Vagina (tissue), 2 donors: ENCODE measurements at regions not wholly inside any gene's neighbourhood (a gene's known extent, or its start where the extent isn't known, plus 50 kb on each side); places are given as distances from the start of the nearest gene placed in this dataset.

Source experiments
- POLR2A ChIP-seq, 2 donors: fragments of 450-650 bp; IDR thresholded peaks; one replicate each; pipeline ENCODE4 v1.6.1; 2017; ENCODE audit warnings: antibody characterized with exemption in 2 of 2, mild to moderate bottlenecking in 2 of 2, moderate library complexity in 2 of 2
- POLR2AphosphoS5 ChIP-seq, 2 donors: sonication (generic); formaldehyde crosslinking; IDR thresholded peaks; one replicate each; pipeline ENCODE4 v1.9.0; 2017; ENCODE audit warnings: antibody characterized with exemption in 2 of 2, mild to moderate bottlenecking in 2 of 2, low read depth in 1 of 2; ENCODE audit not compliant: insufficient read depth in 1 of 2
- TF ChIP-seq, protein P1 (sequence below), 3 experiments: fragments of 450-650 bp in 2 of 3; fragments of 200-600 bp in 1 of 3; sonication (generic) in 1 of 3; IDR thresholded peaks; one replicate each; pipeline ENCODE4 v1.5.1; 2017 to 2019; ENCODE audit warnings: antibody characterized with exemption in 3 of 3, mild to moderate bottlenecking in 2 of 3, moderate library complexity in 2 of 3

DNA sequence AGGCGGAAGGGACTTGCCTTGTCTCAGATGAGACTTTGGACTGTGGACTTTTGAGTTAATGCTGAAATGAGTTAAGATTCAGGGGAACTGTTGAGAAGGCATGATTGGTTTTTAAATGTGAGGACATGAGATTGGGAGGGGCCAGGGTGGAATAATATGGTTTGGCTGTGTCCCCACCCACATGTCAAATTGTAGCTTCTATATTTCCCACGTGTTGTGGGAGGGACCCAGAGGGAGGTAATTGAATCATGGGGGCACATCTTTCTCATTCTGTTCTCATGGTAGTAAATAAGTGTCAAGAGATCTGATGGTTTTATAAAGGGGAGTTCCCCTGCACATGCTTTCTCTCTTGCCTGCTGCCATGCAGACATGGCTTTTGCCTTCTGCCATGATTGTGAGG is 89.2 kb downstream of the CGGBP1 start:
- TF ChIP-seq, protein P1, sequence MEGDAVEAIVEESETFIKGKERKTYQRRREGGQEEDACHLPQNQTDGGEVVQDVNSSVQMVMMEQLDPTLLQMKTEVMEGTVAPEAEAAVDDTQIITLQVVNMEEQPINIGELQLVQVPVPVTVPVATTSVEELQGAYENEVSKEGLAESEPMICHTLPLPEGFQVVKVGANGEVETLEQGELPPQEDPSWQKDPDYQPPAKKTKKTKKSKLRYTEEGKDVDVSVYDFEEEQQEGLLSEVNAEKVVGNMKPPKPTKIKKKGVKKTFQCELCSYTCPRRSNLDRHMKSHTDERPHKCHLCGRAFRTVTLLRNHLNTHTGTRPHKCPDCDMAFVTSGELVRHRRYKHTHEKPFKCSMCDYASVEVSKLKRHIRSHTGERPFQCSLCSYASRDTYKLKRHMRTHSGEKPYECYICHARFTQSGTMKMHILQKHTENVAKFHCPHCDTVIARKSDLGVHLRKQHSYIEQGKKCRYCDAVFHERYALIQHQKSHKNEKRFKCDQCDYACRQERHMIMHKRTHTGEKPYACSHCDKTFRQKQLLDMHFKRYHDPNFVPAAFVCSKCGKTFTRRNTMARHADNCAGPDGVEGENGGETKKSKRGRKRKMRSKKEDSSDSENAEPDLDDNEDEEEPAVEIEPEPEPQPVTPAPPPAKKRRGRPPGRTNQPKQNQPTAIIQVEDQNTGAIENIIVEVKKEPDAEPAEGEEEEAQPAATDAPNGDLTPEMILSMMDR (IDR thresholded peaks at IDR 0.05), result no peak
- TF ChIP-seq POLR2A (IDR thresholded peaks at IDR 0.05) (no peak), POLR2AphosphoS5 (IDR thresholded peaks at IDR 0.05; ENCODE audit: insufficient read depth in 1 of 2, low read depth in 1 of 2) (no peak)
